Skeletal muscle tissue (tissue), 3 donors: ENCODE measurements at regions not wholly inside any gene's neighbourhood (a gene's known extent, or its start where the extent isn't known, plus 50 kb on each side); places are given as distances from the start of the nearest gene placed in this dataset.

Experiments
- H3K27ac ChIP-seq: one replicate; pipeline ENCODE4 v1.7.0; 2013; ENCODE audit warnings: mild to moderate bottlenecking, low read depth, low read length, inconsistent platforms
- H3K27me3 ChIP-seq, 3 donors: one replicate each; pipeline ENCODE4 v1.7.0; 2013; ENCODE audit warnings: low read length in 3 of 3; ENCODE audit not compliant: control insufficient read depth in 3 of 3, insufficient read depth in 3 of 3
- H3K36me3 ChIP-seq, 3 donors: one replicate each; pipeline ENCODE4 v1.7.0; 2013; ENCODE audit warnings: low read length in 3 of 3; ENCODE audit not compliant: control insufficient read depth in 3 of 3, insufficient read depth in 3 of 3
- H3K4me1 ChIP-seq, 3 donors: one replicate each; pipeline ENCODE4 v1.7.0; 2013; ENCODE audit warnings: low read length in 3 of 3, mild to moderate bottlenecking in 3 of 3; ENCODE audit not compliant: control insufficient read depth in 3 of 3, insufficient read depth in 3 of 3
- H3K4me3 ChIP-seq, 3 donors: one replicate each; pipeline ENCODE4 v1.7.0; 2013; ENCODE audit warnings: low read length in 3 of 3
- H3K9ac ChIP-seq, 3 donors: one replicate each; pipeline ENCODE4 v1.7.0; 2013; ENCODE audit warnings: low read length in 3 of 3, mild to moderate bottlenecking in 3 of 3, moderate library complexity in 2 of 3, low read depth in 1 of 3
- H3K9me3 ChIP-seq, 3 donors: one replicate each; pipeline ENCODE4 v1.7.0; 2013; ENCODE audit warnings: low read length in 3 of 3; ENCODE audit not compliant: control insufficient read depth in 3 of 3
- donor health status: Osteomylitis.

- Histone ChIP-seq H3K27ac (no peak overlapping the region), H3K9me3 (no peaks in the 10 kb centered on the region)
These were observed 314.8 kb downstream of the PCDH17 start for GRCh38 chr13:57946361-57946760.

GRCh38 chr13:57948884-57949283 lies 317.3 kb downstream of the PCDH17 start:
- Histone ChIP-seq H3K4me3 (no peak overlapping the region), H3K27me3 (no peaks in the 10 kb centered on the region), H3K36me3 (no peaks in the 10 kb centered on the region), H3K27ac (no peak overlapping the region), H3K4me1 (no peaks in the 10 kb centered on the region), H3K9ac (no peak overlapping the region), H3K9me3 (no peaks in the 10 kb centered on the region)

More at GRCh38 chr13:57946361-57946760, 314.8 kb downstream of the PCDH17 start:
- Histone ChIP-seq H3K4me1 (no peaks in the 10 kb centered on the region), H3K36me3 (no peaks in the 10 kb centered on the region), H3K9ac (no peak overlapping the region), H3K27me3 (no peaks in the 10 kb centered on the region), H3K4me3 (no peak overlapping the region)

DNA sequence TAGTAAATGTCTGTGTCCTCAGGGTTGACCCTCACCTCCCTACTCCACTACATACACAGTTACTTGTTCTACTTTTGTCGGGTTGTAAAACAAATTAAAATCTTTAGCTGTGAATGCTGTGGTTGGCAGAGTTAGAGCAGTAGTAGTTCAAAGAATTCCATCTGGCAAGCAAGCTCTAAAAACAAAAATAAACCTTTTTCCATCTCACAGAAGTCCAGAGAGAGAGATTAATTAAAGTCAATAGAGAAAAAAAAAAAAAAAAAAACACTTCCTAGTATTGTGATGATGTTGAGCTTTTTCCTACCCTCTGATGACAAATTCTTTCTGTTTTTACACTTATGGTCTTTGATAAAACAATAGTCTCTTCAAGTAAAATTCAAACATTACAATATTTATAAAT lies 338.4 kb downstream of the PCDH17 start:
- Histone ChIP-seq H3K9me3 (no peaks in the 10 kb centered on the region), H3K4me3 (no peak overlapping the region), H3K4me1 (no peaks in the 10 kb centered on the region), H3K9ac (no peak overlapping the region), H3K27me3 (no peaks in the 10 kb centered on the region), H3K27ac (no peak overlapping the region), H3K36me3 (no peaks in the 10 kb centered on the region)

- Histone ChIP-seq H3K4me3 (no peak overlapping the region), H3K36me3 (no peaks in the 10 kb centered on the region), H3K27me3 (no peaks in the 10 kb centered on the region), H3K27ac (no peak overlapping the region), H3K9me3 (no peaks in the 10 kb centered on the region), H3K9ac (no peak overlapping the region), H3K4me1 (no peaks in the 10 kb centered on the region)
These were observed 338.9 kb downstream of the PCDH17 start for GRCh38 chr13:57970404-57970803.

DNA sequence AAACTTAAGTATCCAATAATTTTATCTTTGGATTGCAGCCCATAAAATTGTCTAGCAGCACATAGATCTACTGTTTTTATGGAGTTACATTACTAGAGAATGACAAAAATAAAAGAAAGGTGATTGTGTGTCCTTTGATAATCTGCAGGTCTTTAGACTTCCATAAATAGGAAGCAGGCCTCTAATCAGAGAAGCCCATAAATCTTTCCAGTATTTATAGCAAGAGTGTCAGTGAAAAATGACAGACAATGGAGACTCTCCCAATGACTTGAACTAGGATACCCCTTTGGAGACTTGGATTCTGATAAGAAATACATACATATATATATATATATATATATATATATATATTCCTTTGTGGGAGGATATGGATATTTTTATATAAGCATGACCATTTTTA lies 351.2 kb downstream of the PCDH17 start:
- Histone ChIP-seq H3K27me3 (no peaks in the 10 kb centered on the region), H3K4me3 (no peak overlapping the region), H3K9ac (no peak overlapping the region), H3K36me3 (no peaks in the 10 kb centered on the region), H3K27ac (no peak overlapping the region), H3K4me1 (no peaks in the 10 kb centered on the region), H3K9me3 (no peaks in the 10 kb centered on the region)

DNA sequence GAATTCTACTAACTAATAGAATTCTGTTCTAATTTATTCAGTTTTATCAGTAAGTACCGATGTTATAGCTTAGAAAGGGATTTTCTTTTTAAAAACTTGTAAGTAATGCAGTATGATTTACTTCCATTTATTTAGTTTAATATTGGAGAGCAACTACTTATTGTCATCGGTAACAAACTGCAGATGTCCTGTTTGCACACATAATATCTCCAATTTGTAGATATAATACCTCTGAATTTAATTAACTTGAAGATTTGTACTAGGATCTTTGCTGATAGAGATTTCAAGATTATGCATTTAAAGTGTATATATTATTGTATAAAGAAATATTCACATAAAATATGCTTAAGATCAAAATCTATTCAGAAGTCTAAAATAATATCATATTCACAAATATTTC lies 356.7 kb downstream of the PCDH17 start:
- H3K27ac ChIP-seq = no peak overlapping the region
- no peaks in the 10 kb centered on the region for H3K27me3 ChIP-seq
- H3K4me3 ChIP-seq = no peak overlapping the region
- H3K36me3 ChIP-seq = no peaks in the 10 kb centered on the region
- no peaks in the 10 kb centered on the region for H3K4me1 ChIP-seq
- H3K9ac ChIP-seq = no peak overlapping the region
- H3K9me3 ChIP-seq = no peaks in the 10 kb centered on the region

DNA sequence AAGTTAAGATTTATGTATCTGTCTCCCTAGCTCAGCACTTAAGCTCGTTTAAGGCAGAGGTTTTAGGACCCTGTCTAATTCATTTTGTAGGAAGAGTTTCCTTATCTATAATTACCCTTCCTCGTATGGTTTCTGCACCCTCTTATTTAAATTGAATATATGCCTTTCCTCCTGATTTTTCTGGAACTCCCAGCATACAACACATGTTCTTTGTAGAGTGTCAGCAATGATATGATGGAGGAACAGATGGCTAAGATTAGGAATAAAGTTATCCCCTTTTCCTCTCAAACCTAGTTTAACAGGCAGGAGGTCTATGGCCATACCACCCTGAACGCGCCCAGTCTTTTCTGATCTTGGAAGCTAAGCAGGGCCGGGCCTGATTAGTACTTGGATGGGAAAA lies 359.5 kb downstream of the PCDH17 start:
- Histone ChIP-seq H3K9me3 (no peaks in the 10 kb centered on the region), H3K9ac (no peak overlapping the region), H3K4me3 (no peak overlapping the region), H3K27me3 (no peaks in the 10 kb centered on the region), H3K36me3 (no peaks in the 10 kb centered on the region), H3K27ac (no peak overlapping the region), H3K4me1 (no peaks in the 10 kb centered on the region)

DNA sequence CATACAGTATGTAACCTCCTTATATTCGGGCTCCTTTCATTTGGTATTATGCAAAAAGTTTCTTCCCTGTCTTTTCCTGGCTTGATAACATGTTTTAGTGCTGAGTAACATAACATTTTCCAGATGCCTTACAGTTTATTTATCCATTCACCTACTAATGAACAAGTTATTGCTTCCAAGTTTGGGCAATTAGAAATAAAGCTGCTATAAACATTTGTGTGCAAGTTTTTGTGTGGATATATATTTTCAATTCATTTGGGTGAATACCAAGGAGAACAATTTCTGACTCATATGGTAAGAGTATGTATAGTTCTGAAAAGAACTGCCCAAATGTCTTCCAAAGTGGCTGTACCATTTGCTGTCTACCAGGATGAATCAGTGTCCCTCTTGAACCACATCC lies 360.9 kb downstream of the PCDH17 start:
- H3K9ac ChIP-seq = no peak overlapping the region
- no peak overlapping the region for H3K27ac ChIP-seq
- H3K4me1 ChIP-seq = no peaks in the 10 kb centered on the region
- no peaks in the 10 kb centered on the region for H3K36me3 ChIP-seq
- no peak overlapping the region for H3K4me3 ChIP-seq
- H3K9me3 ChIP-seq = no peaks in the 10 kb centered on the region
- no peaks in the 10 kb centered on the region for H3K27me3 ChIP-seq

DNA sequence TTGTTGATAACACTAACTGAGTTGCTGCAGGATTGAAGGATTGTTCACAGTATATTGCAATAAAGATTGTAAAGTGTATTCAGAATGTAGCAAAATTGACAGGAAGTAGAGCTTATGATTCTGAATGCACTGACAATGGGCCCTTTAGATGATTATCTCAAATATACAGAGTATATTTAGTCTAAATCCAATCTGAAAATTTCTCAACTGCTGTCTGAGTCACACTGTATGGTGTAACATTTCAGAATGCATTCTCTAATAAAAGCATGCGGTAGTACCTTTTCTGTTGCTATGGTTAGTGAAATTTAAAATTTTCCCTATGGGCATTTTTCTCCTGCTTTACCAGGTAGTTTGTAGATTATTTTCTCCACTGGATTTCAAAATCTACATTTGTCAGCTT lies 365.2 kb downstream of the PCDH17 start:
- no peak overlapping the region for H3K27ac ChIP-seq
- H3K4me1 ChIP-seq = no peaks in the 10 kb centered on the region
- H3K36me3 ChIP-seq = no peaks in the 10 kb centered on the region
- no peaks in the 10 kb centered on the region for H3K27me3 ChIP-seq
- H3K4me3 ChIP-seq = no peak overlapping the region
- no peaks in the 10 kb centered on the region for H3K9me3 ChIP-seq
- H3K9ac ChIP-seq = no peak overlapping the region

DNA sequence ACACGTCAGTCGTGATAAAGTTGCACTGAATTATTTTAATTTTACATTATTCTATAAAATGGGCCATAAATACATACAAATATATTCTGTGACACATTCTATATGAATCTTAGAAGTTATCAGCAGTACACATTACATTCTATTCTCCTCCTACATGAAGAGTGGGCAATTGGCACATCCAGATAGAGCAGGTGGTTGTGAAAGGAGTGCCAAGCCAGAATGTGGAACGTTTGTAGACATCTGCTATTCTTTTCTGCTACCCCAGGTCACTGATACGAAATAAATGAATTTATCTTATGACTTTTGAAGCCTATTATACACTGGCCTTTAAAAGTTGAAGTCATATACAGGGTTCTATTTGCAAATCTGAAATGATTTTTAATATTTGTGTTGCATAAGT lies 373.2 kb downstream of the PCDH17 start:
- no peaks in the 10 kb centered on the region for H3K4me1 ChIP-seq
- H3K9me3 ChIP-seq = no peaks in the 10 kb centered on the region
- no peaks in the 10 kb centered on the region for H3K27me3 ChIP-seq
- H3K27ac ChIP-seq = no peak overlapping the region
- no peak overlapping the region for H3K4me3 ChIP-seq
- H3K36me3 ChIP-seq = no peaks in the 10 kb centered on the region
- H3K9ac ChIP-seq = no peak overlapping the region

DNA sequence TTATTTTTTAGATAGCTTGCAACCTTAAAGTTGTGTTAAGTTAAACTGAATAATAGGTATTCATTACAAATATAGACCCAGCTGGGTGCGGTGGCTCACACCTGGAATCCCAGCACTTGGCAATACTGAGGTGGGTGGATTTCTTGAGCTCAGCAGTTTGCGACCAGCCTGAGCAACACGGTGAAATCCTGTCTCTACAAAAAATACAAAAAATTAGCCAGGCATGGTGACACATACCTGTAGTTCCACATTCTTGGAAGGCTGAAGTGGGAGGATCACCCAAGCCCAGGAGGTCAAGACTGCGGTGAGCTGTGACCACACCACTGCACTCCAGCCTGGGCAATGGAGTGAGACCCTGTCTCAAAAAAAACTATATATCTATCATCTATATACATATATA lies 386.5 kb downstream of the PCDH17 start:
- no peak overlapping the region for H3K9ac ChIP-seq
- H3K27ac ChIP-seq = no peak overlapping the region
- no peaks in the 10 kb centered on the region for H3K4me1 ChIP-seq
- H3K36me3 ChIP-seq = no peaks in the 10 kb centered on the region
- H3K9me3 ChIP-seq = no peaks in the 10 kb centered on the region
- no peaks in the 10 kb centered on the region for H3K27me3 ChIP-seq
- H3K4me3 ChIP-seq = no peak overlapping the region
